ENCODE measurements at regions not wholly inside any gene's neighbourhood (a gene's known extent, or its start where the extent isn't known, plus 50 kb on each side); places are given as distances from the start of the nearest gene placed in this dataset.

DNA sequence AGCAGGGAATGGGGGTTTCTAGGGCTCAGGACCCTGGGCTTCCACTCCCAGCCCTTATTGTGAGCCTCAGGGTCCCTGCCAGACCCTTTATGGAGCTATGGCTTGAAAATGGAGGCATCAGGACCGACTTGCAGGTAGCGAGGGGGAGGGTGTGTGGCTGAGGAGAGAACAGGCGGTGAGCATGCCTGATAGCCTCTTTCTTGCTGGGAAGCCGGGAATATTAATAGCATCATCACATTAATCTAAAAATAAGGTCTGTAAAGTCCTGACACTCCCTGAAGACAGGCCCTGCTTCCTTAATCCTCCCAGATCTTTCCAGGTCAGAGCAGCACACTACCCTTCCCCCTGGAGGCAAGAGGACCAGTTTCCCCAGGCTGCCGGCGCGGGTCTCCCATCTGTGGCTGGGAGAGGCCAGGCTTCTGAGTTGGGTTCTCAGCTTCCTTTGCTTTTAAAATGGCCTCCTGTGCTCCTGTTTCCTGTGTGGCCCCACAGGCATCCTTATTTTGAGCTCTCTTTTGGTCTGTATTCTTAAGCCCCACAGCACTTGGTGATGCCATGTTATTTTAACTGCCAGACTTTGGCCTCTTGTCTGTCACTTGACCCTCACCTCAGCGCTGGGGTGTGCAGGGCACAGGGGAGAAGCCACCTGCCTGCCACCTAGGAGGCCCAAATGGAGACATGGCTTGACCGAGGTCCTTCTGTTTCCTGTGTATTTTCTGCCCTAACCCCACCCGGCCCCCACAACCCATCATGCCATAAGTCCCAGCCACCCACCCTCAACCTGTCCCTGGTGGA is 185.0 kb upstream of the TOPAZ1 start:
- peaks cover 3% of the 10 kb centered on the region; the same call in 1 of the 2 replicates for H3K79me2 ChIP-seq (ENCODE audit: insufficient read depth)
- peaks cover 6 to 14% of the 10 kb centered on the region in 2 experiments; a peak in 2 of 4 replicates for H3K4me1 ChIP-seq (ENCODE audit: control insufficient read depth in 1 of 2, insufficient read depth in 2 of 2, low read depth in 1 of 2, low read length in 1 of 2)
- no peaks in the 10 kb centered on the region for H3K9me3 ChIP-seq
- H3K9me2 ChIP-seq, result no peaks in the 10 kb centered on the region
- H3K9ac ChIP-seq, result no peak overlapping the region
- H3F3A ChIP-seq (replicated peaks; ENCODE audit: insufficient read depth), result no peaks in the 10 kb centered on the region
- H2AFZ ChIP-seq (ENCODE audit: low read depth), result no peak overlapping the region
- CTCF ChIA-PET, result no interaction called here
- 96% methylated on average over 10 of the region's 10 CpGs for WGBS (ENCODE audit: low lambda C conversion rate)
- no peak overlapping the region for H3K4me3 ChIP-seq (ENCODE audit: low read depth in 2 of 2, low read length in 1 of 2)
- H4K20me1 ChIP-seq (ENCODE audit: insufficient read depth), result peaks cover 12% of the 10 kb centered on the region; the same call in 1 of the 2 replicates
- TF ChIP-seq SMC3 (IDR thresholded peaks at IDR 0.05; ENCODE audit: low read depth, low read length) (no peak), CHD2 (IDR thresholded peaks at IDR 0.05; ENCODE audit: low read length, partially characterized antibody) (no peak), MXI1 (IDR thresholded peaks at IDR 0.05; ENCODE audit: low read depth, low read length) (no peak), NRF1 (IDR thresholded peaks at IDR 0.05; ENCODE audit: low read depth, low read length) (no peak), FOXM1 (IDR thresholded peaks at IDR 0.05; ENCODE audit: low read depth) (no peak), EP300 (IDR thresholded peaks at IDR 0.05; ENCODE audit: borderline replicate concordance in 1 of 2, low read depth in 1 of 2, low read length in 1 of 2) (no peak), GATA2 (CRISPR knock-in tag; IDR thresholded peaks at IDR 0.05) (no peak), NFIC (IDR thresholded peaks at IDR 0.05; ENCODE audit: borderline replicate concordance) (no peak), JUND (IDR thresholded peaks at IDR 0.05) (no peak), TAF1 (IDR thresholded peaks at IDR 0.05; ENCODE audit: borderline replicate concordance, low read depth, low read length) (no peak), FOSL2 (IDR thresholded peaks at IDR 0.05; ENCODE audit: borderline replicate concordance, low read depth) (no peak), ELF1 (IDR thresholded peaks at IDR 0.05) (no peak), EZH2phosphoT487 (IDR thresholded peaks at IDR 0.05; ENCODE audit: borderline replicate concordance, low read depth) (no peak), USF1 (IDR thresholded peaks at IDR 0.05; ENCODE audit: borderline replicate concordance, low read depth) (no peak)
- TF ChIP-seq, protein P1, sequence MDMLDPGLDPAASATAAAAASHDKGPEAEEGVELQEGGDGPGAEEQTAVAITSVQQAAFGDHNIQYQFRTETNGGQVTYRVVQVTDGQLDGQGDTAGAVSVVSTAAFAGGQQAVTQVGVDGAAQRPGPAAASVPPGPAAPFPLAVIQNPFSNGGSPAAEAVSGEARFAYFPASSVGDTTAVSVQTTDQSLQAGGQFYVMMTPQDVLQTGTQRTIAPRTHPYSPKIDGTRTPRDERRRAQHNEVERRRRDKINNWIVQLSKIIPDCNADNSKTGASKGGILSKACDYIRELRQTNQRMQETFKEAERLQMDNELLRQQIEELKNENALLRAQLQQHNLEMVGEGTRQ (IDR thresholded peaks at IDR 0.05; ENCODE audit: borderline replicate concordance, low read depth, low read length), result no peak
- TF ChIP-seq, protein P2, sequence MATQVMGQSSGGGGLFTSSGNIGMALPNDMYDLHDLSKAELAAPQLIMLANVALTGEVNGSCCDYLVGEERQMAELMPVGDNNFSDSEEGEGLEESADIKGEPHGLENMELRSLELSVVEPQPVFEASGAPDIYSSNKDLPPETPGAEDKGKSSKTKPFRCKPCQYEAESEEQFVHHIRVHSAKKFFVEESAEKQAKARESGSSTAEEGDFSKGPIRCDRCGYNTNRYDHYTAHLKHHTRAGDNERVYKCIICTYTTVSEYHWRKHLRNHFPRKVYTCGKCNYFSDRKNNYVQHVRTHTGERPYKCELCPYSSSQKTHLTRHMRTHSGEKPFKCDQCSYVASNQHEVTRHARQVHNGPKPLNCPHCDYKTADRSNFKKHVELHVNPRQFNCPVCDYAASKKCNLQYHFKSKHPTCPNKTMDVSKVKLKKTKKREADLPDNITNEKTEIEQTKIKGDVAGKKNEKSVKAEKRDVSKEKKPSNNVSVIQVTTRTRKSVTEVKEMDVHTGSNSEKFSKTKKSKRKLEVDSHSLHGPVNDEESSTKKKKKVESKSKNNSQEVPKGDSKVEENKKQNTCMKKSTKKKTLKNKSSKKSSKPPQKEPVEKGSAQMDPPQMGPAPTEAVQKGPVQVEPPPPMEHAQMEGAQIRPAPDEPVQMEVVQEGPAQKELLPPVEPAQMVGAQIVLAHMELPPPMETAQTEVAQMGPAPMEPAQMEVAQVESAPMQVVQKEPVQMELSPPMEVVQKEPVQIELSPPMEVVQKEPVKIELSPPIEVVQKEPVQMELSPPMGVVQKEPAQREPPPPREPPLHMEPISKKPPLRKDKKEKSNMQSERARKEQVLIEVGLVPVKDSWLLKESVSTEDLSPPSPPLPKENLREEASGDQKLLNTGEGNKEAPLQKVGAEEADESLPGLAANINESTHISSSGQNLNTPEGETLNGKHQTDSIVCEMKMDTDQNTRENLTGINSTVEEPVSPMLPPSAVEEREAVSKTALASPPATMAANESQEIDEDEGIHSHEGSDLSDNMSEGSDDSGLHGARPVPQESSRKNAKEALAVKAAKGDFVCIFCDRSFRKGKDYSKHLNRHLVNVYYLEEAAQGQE (IDR thresholded peaks at IDR 0.05; ENCODE audit: low read depth, low read length), result no peak
- H3K27ac ChIP-seq (ENCODE audit: low read depth in 2 of 2, low read length in 1 of 2), result no peak overlapping the region
- DNase-seq, result no peak
- POLR2A ChIA-PET, result no interaction called here
- H3K36me3 ChIP-seq (replicated peaks in 1 of 2; ENCODE audit: control insufficient read depth in 1 of 2, insufficient read depth in 2 of 2, low read length in 1 of 2), result peaks cover 0 to 4% of the 10 kb centered on the region in 2 experiments
- no peak overlapping the region for H3K4me2 ChIP-seq
- H3K27me3 ChIP-seq (ENCODE audit: insufficient read depth), result no peaks in the 10 kb centered on the region
